ENCODE measurements at regions not wholly inside any gene's neighbourhood (a gene's known extent, or its start where the extent isn't known, plus 50 kb on each side); places are given as distances from the start of the nearest gene placed in this dataset.

DNA sequence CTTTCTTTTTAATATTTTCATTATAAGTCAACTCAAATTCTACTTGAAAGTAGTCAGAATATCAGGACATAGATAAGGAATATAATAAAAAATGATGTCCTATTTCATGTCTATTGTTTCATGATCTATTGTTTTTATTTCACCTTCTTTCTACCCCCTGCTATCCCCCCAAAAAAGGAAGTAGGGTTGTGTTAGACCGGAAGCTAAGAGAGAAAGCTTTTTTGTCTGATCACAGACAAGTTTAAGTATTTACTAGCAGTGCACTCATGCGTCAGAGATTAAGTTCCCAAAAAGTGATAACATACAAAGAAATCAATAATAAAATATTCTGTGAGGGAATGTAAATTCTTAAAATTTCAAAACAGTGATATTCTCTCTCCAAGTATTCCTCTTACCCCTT, 447.1 kb upstream of the CNTNAP5 start:
- intact Hi-C loops (cut with DNase I), result no loop called here

DNA sequence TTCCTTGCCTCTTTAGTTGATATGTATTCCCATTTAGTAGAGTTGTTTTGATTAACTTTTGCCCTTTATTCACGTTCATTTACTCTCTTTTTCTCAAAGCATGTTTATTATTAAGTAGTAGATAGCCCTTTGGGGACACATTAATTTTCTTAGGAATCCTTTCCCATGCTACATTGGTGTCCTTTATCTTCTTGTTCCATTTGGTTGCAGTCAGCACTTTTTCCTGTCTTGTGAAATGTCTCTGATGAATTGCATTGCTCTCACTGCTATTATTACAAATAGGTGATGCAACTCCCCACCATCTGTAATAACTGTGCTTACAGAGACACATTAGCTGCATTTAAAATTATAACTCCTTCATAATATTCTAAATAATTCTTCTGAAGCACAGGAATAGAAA, 428.5 kb upstream of the CNTNAP5 start:
- TF ChIP-seq, protein P1, sequence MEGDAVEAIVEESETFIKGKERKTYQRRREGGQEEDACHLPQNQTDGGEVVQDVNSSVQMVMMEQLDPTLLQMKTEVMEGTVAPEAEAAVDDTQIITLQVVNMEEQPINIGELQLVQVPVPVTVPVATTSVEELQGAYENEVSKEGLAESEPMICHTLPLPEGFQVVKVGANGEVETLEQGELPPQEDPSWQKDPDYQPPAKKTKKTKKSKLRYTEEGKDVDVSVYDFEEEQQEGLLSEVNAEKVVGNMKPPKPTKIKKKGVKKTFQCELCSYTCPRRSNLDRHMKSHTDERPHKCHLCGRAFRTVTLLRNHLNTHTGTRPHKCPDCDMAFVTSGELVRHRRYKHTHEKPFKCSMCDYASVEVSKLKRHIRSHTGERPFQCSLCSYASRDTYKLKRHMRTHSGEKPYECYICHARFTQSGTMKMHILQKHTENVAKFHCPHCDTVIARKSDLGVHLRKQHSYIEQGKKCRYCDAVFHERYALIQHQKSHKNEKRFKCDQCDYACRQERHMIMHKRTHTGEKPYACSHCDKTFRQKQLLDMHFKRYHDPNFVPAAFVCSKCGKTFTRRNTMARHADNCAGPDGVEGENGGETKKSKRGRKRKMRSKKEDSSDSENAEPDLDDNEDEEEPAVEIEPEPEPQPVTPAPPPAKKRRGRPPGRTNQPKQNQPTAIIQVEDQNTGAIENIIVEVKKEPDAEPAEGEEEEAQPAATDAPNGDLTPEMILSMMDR (IDR thresholded peaks at IDR 0.05), result no peak
- intact Hi-C loops (cut with DNase I), result no loop called here
- Histone ChIP-seq H3K4me3 (no peak overlapping the region), H3K36me3 (no peaks in the 10 kb centered on the region), H3K9me3 (peaks cover 0 to 20% of the 10 kb centered on the region in 2 donors), H3K27me3 (no peaks in the 10 kb centered on the region), H3K4me1 (no peaks in the 10 kb centered on the region), H3K27ac (no peak overlapping the region)
- DNase-seq (no peak), ATAC-seq (no peak)

More for the DNA sequence above, 447.1 kb upstream of the CNTNAP5 start:
- Histone ChIP-seq H3K27me3 (no peaks in the 10 kb centered on the region), H3K36me3 (no peaks in the 10 kb centered on the region), H3K9me3 (no peaks in the 10 kb centered on the region), H3K27ac (no peak overlapping the region), H3K4me3 (no peak overlapping the region), H3K4me1 (no peaks in the 10 kb centered on the region)
- ATAC-seq (no peak), DNase-seq (no peak)
- TF ChIP-seq, protein P1 (IDR thresholded peaks at IDR 0.05), result no peak

DNA sequence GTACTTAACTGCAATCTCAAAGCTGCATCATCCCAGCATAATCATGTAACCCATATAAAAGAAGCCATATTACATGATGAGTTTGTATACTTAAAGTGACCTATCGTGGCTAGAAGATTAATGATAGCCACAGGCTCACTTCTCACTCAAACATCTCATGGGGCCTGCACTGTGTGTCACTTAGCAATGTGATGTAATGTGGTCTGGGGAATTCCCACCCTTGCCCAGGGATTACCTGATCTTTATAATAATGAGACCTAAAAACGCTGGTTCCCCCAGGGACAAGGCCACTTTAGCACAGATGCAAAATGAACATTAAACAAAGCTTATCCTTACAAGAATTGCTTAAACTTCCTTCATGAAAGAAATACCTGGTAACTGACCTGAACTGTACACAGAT, 427.1 kb upstream of the CNTNAP5 start:
- H3K9me3 ChIP-seq, result peaks cover 0 to 19% of the 10 kb centered on the region in 2 donors
- DNase-seq (no peak), ATAC-seq (no peak)
- no peak overlapping the region for H3K27ac ChIP-seq
- no peak overlapping the region for H3K4me3 ChIP-seq
- H3K27me3 ChIP-seq, result no peaks in the 10 kb centered on the region
- no peaks in the 10 kb centered on the region for H3K4me1 ChIP-seq
- TF ChIP-seq, protein P1 (IDR thresholded peaks at IDR 0.05), result no peak
- intact Hi-C loops (cut with DNase I), result no loop called here
- no peaks in the 10 kb centered on the region for H3K36me3 ChIP-seq

DNA sequence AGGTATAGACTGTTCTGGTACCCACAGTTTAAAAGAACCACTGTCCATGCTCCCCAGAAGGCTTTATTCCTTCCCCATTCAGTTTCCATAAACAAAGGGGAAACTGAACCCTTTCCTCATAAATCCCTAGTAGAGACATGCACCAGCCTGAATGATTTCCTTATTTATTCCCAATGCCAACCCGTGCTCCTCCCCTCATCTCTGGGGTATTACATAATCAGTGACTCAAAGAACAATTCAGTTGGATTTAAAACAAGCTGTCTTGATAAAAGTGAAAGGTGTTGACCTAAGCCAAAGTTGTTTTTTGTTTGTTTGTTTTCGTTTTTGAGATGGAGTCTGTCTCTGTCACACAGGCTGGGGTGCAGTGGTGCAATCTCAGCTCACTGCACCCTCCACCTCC, 418.5 kb upstream of the CNTNAP5 start:
- Histone ChIP-seq H3K36me3 (no peaks in the 10 kb centered on the region), H3K4me1 (no peaks in the 10 kb centered on the region), H3K4me3 (no peak overlapping the region), H3K27me3 (no peaks in the 10 kb centered on the region), H3K27ac (no peak overlapping the region), H3K9me3 (peaks cover 0 to 16% of the 10 kb centered on the region in 2 donors)
- ATAC-seq (no peak), DNase-seq (no peak)
- intact Hi-C loops (cut with DNase I), result no loop called here
- TF ChIP-seq, protein P1 (IDR thresholded peaks at IDR 0.05), result no peak

DNA sequence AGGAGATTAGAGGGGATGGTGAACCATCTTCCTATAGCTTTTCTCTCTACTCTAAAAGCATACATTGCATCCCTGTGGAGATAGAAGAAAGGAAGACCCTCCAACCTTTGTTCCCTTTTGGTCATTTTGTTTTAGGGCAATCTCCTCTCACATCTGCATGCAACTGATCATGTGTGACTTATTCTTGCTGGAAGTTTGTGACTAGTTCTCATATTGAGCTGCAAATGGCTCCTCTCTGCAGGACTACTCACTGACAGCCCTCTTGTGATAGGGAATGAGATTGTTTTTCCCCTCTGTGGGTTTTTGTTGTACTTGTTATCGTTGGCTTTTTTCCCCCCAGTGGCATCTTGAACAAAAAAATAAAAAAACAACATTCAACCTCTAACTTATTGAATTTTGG, 416.0 kb upstream of the CNTNAP5 start:
- no peak for ATAC-seq
- Histone ChIP-seq H3K27me3 (no peaks in the 10 kb centered on the region), H3K4me3 (no peak overlapping the region), H3K36me3 (no peaks in the 10 kb centered on the region), H3K27ac (no peak overlapping the region), H3K4me1 (no peaks in the 10 kb centered on the region), H3K9me3 (peaks cover 0 to 27% of the 10 kb centered on the region in 2 donors)
- intact Hi-C loops (cut with DNase I), result no loop called here
- DNase-seq, result no peak
- TF ChIP-seq, protein P1 (IDR thresholded peaks at IDR 0.05), result no peak

Measured in left lung (tissue), 4 donors.